Fibroblast of lung (primary cell): ENCODE measurements at regions not wholly inside any gene's neighbourhood (a gene's known extent, or its start where the extent isn't known, plus 50 kb on each side); places are given as distances from the start of the nearest gene placed in this dataset.

Source experiments
- DNase-seq, 2 donors: peaks; one replicate each; pipeline versions ENCODE4 v3.0.0 to v3.0.0-alpha.2; 2010; ENCODE audit warnings: low read depth in 2 of 2
- H2AFZ ChIP-seq: 2 replicates; pipeline ENCODE4 v1.5.1; 2012; ENCODE audit warnings: low read length, control low read depth, inconsistent platforms
- H3K27ac ChIP-seq: 2 replicates; pipeline ENCODE4 v1.5.1; 2011; ENCODE audit warnings: low read length, control low read depth; ENCODE audit not compliant: insufficient read depth
- H3K27me3 ChIP-seq: 2 replicates; pipeline ENCODE4 v1.5.1; 2011; ENCODE audit warnings: mild to moderate bottlenecking, low read length; ENCODE audit not compliant: control insufficient read depth, insufficient read depth
- H3K36me3 ChIP-seq: 2 replicates; pipeline ENCODE4 v1.5.1; 2011; ENCODE audit warnings: low read length; ENCODE audit not compliant: control insufficient read depth, insufficient read depth
- H3K4me1 ChIP-seq: 2 replicates; pipeline ENCODE4 v1.5.1; 2011; ENCODE audit warnings: low read length; ENCODE audit not compliant: control insufficient read depth, insufficient read depth; ENCODE audit errors: extremely low read depth
- H3K4me2 ChIP-seq: 2 replicates; pipeline ENCODE4 v1.5.1; 2011; ENCODE audit warnings: low read length, control low read depth; ENCODE audit not compliant: insufficient read depth; ENCODE audit errors: extremely low read depth
- H3K4me3 ChIP-seq, 4 experiments: fragments of 200-600 bp in 1 of 4; sonication (generic) in 1 of 4; replicated peaks in 1 of 4; 2 replicates each; pipeline ENCODE4 v1.5.1; 2011 to 2016; ENCODE audit warnings: low read length in 4 of 4, low read depth in 3 of 4, mild to moderate bottlenecking in 3 of 4, control low read depth in 2 of 4, inconsistent platforms in 1 of 4, mixed read lengths in 1 of 4; ENCODE audit not compliant: insufficient read depth in 1 of 4; ENCODE audit errors: control extremely low read depth in 1 of 4
- H3K79me2 ChIP-seq: 2 replicates; pipeline ENCODE4 v1.5.1; 2012; ENCODE audit warnings: mild to moderate bottlenecking, low read length, inconsistent platforms; ENCODE audit not compliant: control insufficient read depth, insufficient read depth
- H3K9ac ChIP-seq: 2 replicates; pipeline ENCODE4 v1.5.1; 2011; ENCODE audit warnings: mild to moderate bottlenecking, low read length, control low read depth; ENCODE audit not compliant: insufficient read depth
- H3K9me3 ChIP-seq: 2 replicates; pipeline ENCODE4 v1.5.1; 2012; ENCODE audit warnings: low read depth, low read length; ENCODE audit not compliant: control insufficient read depth, insufficient read depth
- H4K20me1 ChIP-seq: 2 replicates; pipeline ENCODE4 v1.5.1; 2011; ENCODE audit warnings: low read length; ENCODE audit not compliant: control insufficient read depth, insufficient read depth; ENCODE audit errors: extremely low read depth
- CTCF ChIP-seq, 2 donors: IDR thresholded peaks in 1 of 2; conservative IDR thresholded peaks in 1 of 2; 1 replicate in 1 of 2; 2 replicates in 1 of 2; pipeline ENCODE4 v1.5.1; 2011 to 2012; ENCODE audit warnings: low read length in 2 of 2, control low read depth in 1 of 2, inconsistent platforms in 1 of 2, low read depth in 1 of 2, mild to moderate bottlenecking in 1 of 2
- EZH2 ChIP-seq: IDR thresholded peaks from 2 replicates; pipeline ENCODE4 v1.5.1; 2012; ENCODE audit warnings: low read length, control low read depth, mild to moderate bottlenecking; ENCODE audit errors: missing control alignments

DNA sequence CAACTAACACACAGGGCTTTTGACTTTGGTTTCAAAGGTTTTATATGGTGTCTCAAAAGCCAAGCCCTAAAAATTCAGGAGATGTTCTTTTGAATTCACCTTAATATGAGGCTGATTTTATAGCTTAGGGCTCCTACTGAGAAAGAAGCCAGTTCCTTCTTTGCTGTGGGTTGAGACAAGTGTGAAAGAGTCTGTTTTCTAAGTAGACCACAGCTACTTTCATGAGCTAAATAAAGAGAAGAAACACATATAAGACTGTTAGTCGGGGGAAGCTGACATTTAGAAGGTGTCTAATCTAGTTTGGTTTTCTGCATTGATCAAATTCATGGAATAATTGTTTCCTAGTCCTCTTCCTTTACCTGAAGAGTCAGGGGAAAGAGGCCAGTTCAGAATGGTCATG, 332.1 kb upstream of the CELF2 start:
- Histone ChIP-seq H3K4me3 (no peak overlapping the region), H3K36me3 (no peaks in the 10 kb centered on the region), H3K27ac (no peak overlapping the region), H3K79me2 (no peaks in the 10 kb centered on the region), H3K9me3 (no peaks in the 10 kb centered on the region), H4K20me1 (no peaks in the 10 kb centered on the region), H3K9ac (no peak overlapping the region), H3K4me1 (no peaks in the 10 kb centered on the region), H3K27me3 (no peaks in the 10 kb centered on the region), H2AFZ (no peak overlapping the region), H3K4me2 (no peak overlapping the region)
- DNase-seq: no peak
- no peak for TF ChIP-seq CTCF (conservative IDR thresholded peaks at IDR 0.05 in 1 of 2, IDR thresholded peaks at IDR 0.05 in 1 of 2; ENCODE audit: low read depth in 1 of 2, low read length in 2 of 2)
- TF ChIP-seq EZH2: no peak

GRCh38 chr10:10687751-10688150, 329.9 kb upstream of the CELF2 start:
- Histone ChIP-seq H2AFZ (no peak overlapping the region), H3K27ac (no peak overlapping the region), H3K4me1 (no peaks in the 10 kb centered on the region), H3K9me3 (no peaks in the 10 kb centered on the region), H3K4me2 (no peak overlapping the region), H3K4me3 (no peak overlapping the region), H3K9ac (no peak overlapping the region), H3K27me3 (no peaks in the 10 kb centered on the region), H3K36me3 (no peaks in the 10 kb centered on the region), H3K79me2 (no peaks in the 10 kb centered on the region), H4K20me1 (no peaks in the 10 kb centered on the region)
- no peak for DNase-seq
- no peak for TF ChIP-seq CTCF (conservative IDR thresholded peaks at IDR 0.05 in 1 of 2, IDR thresholded peaks at IDR 0.05 in 1 of 2; ENCODE audit: low read depth in 1 of 2, low read length in 2 of 2)
- TF ChIP-seq EZH2: no peak

- H3K4me2 ChIP-seq: no peak overlapping the region
- H3K79me2 ChIP-seq: no peaks in the 10 kb centered on the region
- H4K20me1 ChIP-seq: no peaks in the 10 kb centered on the region
- H2AFZ ChIP-seq: no peak overlapping the region
- no peaks in the 10 kb centered on the region for H3K27me3 ChIP-seq
- H3K27ac ChIP-seq: no peak overlapping the region
- DNase-seq: no peak
- no peak overlapping the region for H3K4me3 ChIP-seq
- H3K9ac ChIP-seq: no peak overlapping the region
- H3K36me3 ChIP-seq: no peaks in the 10 kb centered on the region
- H3K9me3 ChIP-seq: no peaks in the 10 kb centered on the region
- H3K4me1 ChIP-seq: no peaks in the 10 kb centered on the region
- TF ChIP-seq EZH2 (no peak), CTCF (conservative IDR thresholded peaks at IDR 0.05 in 1 of 2, IDR thresholded peaks at IDR 0.05 in 1 of 2; ENCODE audit: low read depth in 1 of 2, low read length in 2 of 2) (no peak)
Measured at GRCh38 chr10:10699427-10699826, 318.2 kb upstream of the CELF2 start.
